HG03460 (cell line): ENCODE measurements at regions not wholly inside any gene's neighbourhood (a gene's known extent, or its start where the extent isn't known, plus 50 kb on each side); places are given as distances from the start of the nearest gene placed in this dataset.
"Not testable (repeated sequence)": the region's sequence is repeated elsewhere in the genome, so short reads cannot be mapped to it uniquely, and the experiment has no call there.

Experiments used
- ATAC-seq: cut with Tn5 transposase; IDR thresholded peaks from one replicate; pipeline ENCODE4 v1.9.1; 2021; ENCODE audit not compliant: unreplicated experiment

DNA sequence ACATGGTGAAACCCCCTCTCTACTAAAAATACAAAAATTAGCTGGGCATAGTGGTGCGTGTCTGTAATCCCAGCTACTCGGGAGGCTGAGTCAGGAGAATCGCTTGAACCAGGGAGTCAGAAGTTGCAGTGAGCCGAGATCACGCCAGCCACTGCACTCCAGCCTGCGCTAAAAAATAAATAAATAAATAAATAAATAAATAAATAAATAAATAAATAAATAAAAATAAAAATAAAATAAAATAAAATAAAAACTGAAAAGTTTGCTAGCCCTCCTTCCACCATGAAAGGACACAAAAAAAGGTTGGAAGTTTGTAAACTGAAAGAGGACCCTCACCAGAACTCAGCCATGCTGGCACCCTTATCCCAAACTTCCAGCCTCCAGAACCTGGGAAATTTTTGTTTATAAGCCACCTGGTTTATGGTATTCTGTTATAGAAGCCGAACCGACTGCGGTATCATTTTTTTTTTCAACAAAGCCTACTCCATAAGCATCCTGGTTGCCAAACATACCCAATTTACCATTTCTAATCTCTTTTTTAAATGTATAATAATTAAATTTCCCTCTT lies 448.2 kb downstream of the SEMA3D start:
- no peak for ATAC-seq

DNA sequence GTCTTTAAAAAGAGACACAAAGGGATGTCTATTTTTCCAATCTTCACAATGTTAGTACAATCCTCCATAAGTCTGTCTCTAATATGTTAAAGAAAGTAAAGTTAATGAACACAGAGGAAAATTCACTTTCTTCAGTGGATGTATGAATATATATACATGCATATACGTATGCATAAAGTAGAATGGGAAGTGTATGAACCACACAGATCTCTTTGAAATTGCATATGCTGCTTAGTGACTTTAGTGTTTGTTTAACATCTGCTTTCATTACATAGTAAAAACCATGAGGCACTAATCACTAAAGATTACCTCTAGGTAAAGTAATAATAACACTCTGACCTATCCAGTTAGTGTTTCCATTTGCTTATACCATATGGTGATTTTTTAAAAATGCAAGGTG lies 451.2 kb downstream of the SEMA3D start:
- no peak for ATAC-seq

DNA sequence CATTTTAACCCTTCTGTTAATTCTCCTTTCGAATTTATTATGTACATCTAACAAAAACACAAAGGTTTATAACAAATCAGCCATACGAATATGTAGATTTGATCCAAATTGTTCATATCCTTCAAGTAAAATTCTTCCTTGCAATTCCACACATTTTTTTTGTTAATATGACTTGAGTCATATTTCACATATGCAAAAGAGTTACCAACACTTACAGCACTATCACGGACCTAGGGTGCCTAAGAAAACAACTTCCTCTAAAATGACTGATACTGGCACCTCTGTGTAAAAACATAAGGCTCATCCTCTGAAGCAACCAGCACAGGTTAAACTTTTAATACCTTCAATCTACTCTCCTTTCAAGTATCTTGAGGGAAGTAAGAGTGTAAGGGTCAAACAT lies 451.8 kb downstream of the SEMA3D start:
- no peak for ATAC-seq

DNA sequence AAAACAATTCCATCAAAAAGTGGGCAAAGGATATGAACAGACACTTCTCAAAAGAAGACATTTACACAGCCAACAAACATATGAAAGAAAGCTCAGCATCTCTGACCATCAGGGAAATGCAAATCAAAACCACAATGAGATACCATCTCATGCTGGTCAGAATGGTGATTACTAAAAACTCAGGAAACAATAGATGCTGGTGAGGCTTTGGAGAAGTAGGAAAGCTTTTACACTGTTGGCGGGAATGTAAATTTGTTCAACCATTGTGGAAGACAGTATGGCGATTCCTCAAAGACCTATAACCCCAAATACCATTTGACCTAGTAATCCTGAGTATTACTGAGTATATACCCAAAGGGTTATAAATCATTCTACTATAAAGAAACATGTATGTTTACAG lies 452.9 kb downstream of the SEMA3D start:
- not testable (repeated sequence) for ATAC-seq

DNA sequence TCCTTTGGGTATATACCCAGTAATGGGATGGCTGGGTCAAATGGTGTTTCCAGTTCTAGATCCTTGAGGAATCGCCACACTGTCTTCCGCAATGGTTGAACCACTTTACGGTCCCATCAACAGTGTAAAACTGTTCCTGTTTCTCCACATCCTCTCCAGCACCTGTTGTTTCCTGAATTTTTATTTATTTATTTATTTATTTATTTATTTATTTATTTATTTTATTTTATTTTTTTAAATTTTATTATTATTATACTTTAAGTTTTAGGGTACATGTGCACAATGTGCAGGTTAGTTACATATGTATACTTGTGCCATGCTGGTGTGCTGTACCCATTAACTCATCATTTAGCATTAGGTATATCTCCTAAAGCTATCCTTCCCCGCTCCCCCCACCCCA lies 456.0 kb downstream of the SEMA3D start:
- ATAC-seq: not testable (repeated sequence)

DNA sequence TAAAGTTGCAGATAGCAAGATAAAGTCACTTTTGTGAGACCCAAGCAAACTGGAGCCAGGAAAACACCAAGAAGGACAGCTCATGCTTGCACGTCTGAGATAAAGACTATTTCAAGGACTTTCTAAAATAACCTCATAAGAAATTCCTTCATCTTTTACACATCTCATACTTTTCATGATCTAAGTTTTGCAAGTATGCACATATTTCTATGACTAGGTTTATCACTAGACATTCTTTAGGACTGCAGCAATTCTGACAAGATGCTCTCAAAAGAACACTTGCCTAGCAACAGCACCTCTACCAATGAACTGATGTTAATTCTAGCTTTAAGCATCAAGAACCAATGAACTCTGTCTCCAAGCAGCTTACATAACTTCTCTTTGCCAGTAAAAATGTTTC lies 457.6 kb downstream of the SEMA3D start:
- ATAC-seq: no peak

DNA sequence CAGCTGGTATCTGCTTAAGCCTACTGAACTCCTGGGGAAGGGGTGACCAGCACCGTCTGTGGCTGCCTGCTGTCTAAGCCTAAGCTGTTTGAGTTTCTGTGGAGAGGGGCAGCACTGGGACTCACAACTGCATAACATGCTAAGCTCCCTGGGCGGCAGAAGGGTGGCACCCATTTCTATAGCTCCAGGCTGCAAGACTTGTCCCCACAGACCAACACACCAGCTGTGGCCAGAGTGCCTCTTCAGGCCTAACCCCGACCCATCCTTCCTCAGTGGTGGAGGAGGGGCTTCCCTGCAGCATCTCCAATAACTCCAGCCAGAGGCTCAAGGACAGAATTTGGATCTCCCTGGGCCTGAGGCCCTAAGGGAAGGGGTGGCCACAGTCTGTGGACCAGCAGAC lies 464.1 kb downstream of the SEMA3D start:
- ATAC-seq: no peak

DNA sequence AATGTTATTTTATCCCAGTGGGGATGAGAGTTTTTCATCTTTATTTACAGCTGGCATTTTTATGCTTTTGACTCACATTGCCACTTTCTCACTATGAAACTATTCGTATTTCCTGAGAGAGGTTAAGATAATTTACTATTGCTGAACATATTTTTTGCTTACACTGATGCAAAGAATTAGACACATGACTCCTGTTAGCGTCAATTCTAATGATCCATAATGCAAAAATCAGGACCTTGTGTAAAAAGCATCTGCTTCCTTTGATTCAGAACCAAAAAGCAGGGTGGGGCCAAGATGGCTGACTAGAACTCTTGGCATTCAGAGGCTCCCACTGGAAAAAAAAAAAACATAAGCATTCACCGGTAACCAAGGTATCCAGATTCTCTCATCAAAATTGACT lies 464.8 kb downstream of the SEMA3D start:
- ATAC-seq: no peak

DNA sequence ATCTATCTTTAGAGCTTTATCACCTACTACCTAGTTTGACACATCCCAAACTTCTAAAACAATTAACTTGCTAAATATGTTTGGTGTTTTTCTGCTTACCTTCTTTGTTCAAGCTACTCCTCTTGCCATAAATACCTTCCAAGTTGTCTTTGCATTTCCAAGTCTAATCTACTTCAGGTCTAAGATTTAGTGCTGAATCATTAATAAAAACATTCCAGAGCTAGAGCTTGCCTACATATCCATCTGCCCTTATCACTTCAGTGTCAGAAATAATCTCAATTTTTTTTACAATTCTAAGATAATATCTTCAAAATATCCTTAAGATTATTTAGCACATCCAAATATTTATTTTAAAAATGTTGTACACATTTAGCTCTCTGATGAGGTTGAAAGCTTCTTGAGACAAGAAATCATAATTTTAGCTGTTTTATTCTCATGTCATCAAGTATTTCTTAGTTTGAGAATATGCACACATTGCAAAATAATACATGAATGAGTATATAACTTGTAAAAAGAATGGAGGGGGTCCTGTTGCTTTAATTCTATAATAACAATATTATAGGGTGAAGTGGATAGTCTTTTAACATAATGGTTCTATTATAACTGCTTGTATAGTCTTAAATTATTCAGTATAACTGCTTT lies 466.3 kb downstream of the SEMA3D start:
- ATAC-seq: no peak

DNA sequence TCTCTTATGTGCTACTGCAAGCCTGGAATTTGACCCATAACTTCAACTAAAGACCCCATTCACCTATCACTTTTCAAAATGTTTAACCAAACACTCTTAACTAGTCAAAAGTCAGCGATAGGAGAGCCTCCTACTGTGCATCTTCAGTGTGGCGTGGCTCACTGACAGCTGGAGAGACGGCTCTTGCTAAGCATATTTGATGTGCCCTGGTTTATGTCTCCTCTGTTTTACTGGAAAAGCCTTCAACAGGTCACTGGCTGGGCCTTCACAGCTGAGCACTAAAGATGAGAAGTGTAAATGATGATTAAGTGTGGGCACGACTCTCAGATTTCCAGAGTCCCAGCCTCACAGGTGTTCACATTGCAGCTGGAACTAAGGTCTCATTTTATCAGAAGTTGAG lies 472.1 kb downstream of the SEMA3D start:
- ATAC-seq: no peak

DNA sequence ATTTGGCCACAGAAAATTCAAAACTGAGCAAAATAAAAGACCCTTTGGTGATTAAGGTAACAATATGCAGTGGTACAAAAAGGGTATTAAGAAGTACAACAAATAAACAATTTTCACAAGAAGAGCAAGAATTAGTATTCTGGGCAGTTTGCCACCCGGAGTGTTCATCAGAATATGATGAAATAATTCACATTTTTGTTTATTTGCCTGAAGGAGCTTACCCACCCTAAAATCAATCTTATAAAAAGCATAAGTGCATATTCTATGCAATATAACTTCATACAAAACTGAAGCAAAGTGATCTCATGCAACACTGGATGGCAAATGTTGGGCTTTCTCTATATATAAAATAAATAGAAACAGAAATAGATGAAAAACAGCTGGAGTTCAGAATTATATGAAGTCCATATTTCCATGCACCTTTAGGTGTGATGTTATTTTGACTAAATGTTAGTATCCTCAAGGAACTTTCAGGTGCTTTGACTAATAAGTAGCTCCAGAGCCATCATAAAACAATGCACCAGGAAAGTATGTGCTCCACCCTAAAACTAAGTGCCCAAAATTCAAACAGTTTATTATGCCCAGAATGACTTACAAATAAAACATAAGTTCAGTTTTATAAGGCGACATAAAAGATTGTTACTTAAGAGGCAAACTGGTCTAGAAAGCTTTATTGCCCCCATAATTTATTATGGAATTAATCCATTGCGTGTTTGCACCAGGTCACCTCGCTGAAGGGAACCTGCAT lies 474.3 kb downstream of the SEMA3D start:
- ATAC-seq: no peak

DNA sequence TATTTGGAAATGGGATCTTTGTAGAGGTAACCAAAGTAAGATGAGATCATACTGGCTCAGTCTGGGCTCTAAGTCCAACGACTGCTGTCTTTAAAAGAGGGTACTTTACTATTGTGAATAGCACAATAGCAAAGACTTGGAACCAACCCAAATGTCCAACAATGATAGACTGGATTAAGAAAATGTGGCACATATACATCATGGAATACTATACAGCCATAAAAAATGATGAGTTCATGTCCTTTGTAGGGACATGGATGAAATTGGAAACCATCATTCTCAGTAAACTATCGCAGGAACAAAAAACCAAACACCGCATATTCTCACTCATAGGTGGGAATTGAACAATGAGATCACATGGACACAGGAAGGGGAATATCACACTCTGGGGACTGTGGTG lies 476.3 kb downstream of the SEMA3D start:
- not testable (repeated sequence) for ATAC-seq

DNA sequence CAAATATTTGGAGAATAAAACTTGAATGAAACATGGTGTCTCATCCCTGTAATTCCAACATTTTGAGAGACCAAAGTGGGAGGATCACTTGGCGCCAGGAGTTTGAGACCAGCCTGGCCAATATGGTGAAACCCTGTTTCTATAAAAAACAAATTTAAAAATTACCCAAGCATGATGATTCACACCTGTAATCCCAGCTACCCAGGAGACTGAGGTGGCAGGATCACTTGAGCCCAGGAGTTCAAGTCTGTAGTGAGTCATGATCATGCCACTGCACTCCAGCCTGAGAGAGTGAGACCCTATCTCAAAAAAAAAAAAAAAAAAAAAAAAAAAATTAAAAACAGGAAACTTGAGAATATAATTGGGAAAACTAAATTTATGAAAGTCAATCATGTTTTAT lies 481.1 kb downstream of the SEMA3D start:
- ATAC-seq: no peak

DNA sequence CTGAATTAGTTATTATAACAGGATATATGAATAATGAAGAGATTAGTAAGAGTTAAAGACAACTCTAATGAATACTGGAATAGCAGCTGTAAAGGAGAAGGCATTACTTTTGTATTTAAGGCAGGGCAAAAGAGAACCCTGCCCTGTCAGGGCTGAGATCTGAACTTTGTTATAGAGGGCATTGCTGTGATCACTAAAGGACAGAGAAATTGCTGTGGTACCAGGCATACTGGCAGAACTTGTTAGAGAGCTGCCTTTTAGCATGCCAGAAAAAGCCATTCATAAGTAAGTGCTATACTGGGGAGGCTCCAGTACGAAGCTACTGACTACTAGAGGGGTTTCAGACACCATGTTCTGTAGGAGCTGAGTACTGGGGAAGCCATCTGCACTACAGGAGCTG lies 481.8 kb downstream of the SEMA3D start:
- no peak for ATAC-seq

DNA sequence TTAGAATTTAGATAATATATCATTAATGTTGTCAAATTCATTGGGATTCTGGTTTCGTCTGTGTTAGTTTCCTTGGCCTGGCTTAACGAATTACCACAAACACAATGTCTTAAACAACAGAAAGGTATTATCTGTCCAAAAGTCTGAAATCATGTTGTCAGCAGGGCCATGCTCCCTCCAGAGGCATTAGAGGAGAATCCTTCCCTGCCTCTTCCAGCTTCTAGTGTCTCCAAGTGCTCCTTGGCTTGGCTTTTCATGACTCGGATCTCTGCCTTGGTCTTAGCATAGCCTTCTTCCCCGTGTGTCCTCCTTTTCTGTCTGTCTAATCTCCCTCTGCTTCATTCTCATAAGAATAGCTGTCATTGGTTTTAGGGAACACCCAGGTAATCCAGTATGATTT lies 482.5 kb downstream of the SEMA3D start:
- no peak for ATAC-seq

DNA sequence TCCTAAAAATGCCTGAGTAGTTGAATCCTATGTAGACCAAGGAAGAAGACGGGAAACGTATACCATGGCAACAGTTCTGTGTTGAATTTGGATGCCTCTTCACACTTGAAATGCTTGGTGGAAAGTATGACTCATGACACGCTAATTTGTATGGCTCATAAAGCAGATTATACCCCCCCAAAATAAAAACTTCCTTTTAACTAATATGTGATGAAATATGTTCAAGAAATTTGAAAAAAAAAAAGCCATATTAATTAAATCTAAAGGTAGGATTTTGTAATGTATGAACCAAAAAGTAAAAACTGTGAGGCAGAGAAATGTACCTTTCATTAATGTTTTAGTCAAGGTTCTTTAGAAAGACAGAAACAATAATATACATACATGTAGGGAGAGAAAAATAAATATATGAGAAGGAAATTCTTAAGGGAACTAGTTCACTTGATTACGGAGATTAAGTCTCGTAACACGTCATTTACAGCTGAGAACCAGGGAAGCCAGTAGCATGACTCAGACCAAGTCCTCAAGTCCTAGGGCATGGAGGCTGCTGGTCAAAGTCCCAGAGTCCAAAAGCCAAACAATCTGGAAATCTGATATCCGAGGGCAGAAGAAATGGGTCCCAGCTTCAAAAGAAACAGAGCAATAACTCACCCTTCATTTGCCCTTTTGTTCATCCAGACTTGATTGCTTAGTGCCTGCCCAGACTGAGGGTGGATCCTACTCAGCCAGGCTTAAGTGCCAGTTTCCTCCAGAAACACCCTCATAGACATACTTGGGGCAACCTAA lies 485.1 kb downstream of the SEMA3D start:
- no peak for ATAC-seq

DNA sequence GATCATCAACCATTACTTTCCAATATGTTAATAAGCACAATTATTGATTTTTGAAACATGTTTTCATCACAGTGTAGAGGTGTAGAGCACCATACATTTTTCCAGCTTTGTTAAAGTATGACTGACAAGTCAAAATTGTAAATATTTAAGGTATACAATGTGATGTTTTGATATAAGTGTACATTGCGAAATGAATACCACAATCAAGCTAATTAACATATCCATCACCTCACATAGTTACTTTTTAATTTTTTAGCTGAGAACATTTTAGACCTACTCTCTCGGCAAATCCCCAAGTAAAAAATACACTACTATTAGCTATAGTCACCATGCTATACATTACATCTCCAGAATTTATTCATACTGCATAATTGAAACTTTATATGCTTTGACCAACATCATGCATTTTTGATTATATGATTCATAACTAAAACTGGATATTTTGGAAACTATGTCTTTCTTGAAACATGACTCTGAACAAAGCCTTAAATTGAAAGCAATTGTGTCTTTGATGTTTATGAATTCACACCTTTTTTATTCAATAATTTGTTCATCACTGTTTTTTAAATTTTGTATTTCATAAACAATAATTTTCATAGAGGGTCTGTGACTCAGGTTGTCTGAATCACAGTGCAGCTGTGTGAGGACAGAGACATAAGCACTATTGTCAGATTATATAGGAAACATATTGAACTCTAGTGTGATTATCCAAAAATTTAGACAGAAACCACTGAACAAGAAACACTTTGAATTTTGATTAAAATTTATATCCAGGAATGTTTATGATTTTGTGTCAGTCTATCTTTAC lies 486.1 kb downstream of the SEMA3D start:
- ATAC-seq: no peak

DNA sequence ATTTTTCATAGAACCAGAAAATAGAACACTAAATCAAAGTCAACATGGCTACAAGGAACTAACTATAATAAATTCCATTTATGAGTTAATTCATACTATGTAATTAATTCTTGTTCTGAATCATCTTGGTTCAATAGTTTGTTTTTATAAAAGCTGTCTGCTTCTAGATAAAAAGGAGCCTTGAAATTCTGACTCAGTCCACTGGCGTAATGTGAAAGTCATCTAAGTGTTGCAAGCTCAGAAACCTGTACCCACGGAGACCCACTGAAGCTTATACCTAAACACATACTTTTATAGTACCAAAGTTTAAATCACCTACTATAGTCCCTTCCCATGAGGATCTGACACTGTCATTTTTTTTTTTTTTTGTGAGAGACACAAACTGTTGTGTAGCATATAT lies 489.4 kb downstream of the SEMA3D start:
- ATAC-seq: no peak

DNA sequence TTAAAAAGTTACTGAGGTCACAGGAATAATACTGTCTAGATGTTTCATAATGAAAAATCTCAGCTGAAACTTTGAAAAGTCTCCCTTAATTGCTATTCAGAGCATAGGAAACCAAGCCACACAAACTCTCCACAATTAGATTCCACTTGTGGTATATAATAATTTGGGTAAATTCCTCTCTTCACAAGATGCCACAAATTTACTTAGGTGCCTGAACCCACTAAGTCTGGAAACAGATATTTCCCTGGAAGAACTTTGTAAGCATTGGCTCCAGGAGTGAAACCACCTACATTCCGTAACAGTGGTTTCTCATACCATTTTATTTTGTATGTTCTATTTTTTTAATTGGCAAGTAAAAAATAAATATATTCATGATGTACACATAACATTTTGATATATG lies 493.4 kb downstream of the SEMA3D start:
- no peak for ATAC-seq

DNA sequence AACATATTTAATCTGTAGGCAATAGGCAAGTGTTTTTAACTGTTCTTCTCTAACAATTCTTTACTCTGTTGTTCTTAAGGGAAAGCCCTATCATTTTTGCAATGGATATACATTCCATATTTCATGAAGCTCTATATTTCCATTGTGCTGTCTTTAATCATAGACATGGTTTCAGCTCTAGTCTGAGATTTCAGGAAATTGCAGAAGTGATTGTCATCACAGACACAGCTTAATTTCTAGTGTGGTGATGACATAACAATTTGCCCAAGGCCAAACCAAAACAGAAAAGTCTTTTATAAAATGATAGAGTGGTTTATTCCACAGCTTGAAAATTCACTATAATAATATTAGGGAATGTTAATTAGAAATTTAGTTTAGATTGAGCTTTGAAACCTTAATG lies 494.1 kb upstream of the SEMA3A start:
- no peak for ATAC-seq

DNA sequence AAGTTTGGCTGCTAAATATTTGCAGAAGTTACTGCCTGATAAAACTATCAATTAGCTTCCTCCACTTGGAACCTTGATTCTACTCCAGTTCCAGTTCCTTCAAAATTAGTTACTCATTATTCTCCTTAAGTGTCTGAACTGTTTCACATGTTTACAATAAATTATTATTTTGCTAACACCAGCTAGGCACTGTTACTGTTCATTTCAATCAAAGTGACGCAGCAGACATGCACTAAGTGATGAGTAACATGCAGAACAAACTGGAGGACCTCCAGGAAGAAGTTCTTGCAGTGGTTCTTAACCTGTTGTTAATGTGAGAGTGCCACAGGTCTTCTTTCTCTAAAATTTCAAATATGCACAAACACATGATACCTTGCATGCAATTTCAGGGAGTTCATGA lies 491.8 kb upstream of the SEMA3A start:
- no peak for ATAC-seq
